OCI-M2 (cell line): ENCODE measurements at regions not wholly inside any gene's neighbourhood (a gene's known extent, or its start where the extent isn't known, plus 50 kb on each side); places are given as distances from the start of the nearest gene placed in this dataset.
A peak's percentile ranks its signal among the peaks of the same experiment; 100 is the strongest.

Experiments
- DNase-seq: peaks from one replicate; lab custom pipeline; 2025; ENCODE audit not compliant: unreplicated experiment; lab: John Stamatoyannopoulos, UW

- no peak for DNase-seq
These were observed 109.5 kb upstream of the RAP1B start for GRCh38 chr12:68501226-68501625.

GRCh38 chr12:68505970-68506369, 104.7 kb upstream of the RAP1B start:
- no peak for DNase-seq

- DNase-seq = no peak
These were observed 104.1 kb upstream of the RAP1B start for GRCh38 chr12:68506619-68507018.

GRCh38 chr12:68507657-68508056, 103.0 kb upstream of the RAP1B start:
- DNase-seq = no peak

- no peak for DNase-seq
These were observed 102.1 kb upstream of the RAP1B start for GRCh38 chr12:68508576-68508975.

- DNase-seq = no peak
These were observed 101.5 kb upstream of the RAP1B start for GRCh38 chr12:68509242-68509641.

- no peak for DNase-seq
These were observed 100.3 kb upstream of the RAP1B start for GRCh38 chr12:68510397-68510796.

- no peak for DNase-seq
These were observed 95.8 kb upstream of the RAP1B start for GRCh38 chr12:68514807-68515411.

GRCh38 chr12:68515793-68516192, 94.9 kb upstream of the RAP1B start:
- DNase-seq = no peak

GRCh38 chr12:68521321-68521839, 89.3 kb upstream of the RAP1B start:
- no peak for DNase-seq

- DNase-seq = no peak
These were observed 88.7 kb upstream of the RAP1B start for GRCh38 chr12:68521848-68522502.

- no peak for DNase-seq
These were observed 81.2 kb upstream of the RAP1B start for GRCh38 chr12:68529466-68529865.

GRCh38 chr12:68529869-68530268, 80.8 kb upstream of the RAP1B start:
- DNase-seq = no peak

GRCh38 chr12:68530299-68530698, 80.4 kb upstream of the RAP1B start:
- no peak for DNase-seq

- no peak for DNase-seq
These were observed 79.7 kb upstream of the RAP1B start for GRCh38 chr12:68530965-68531364.

GRCh38 chr12:68532204-68532886, 78.4 kb upstream of the RAP1B start:
- no peak for DNase-seq

GRCh38 chr12:68532887-68533248, 77.8 kb upstream of the RAP1B start:
- DNase-seq = no peak

GRCh38 chr12:68534108-68534507, 76.6 kb upstream of the RAP1B start:
- DNase-seq = no peak

- DNase-seq = no peak
These were observed 73.7 kb upstream of the RAP1B start for GRCh38 chr12:68536885-68537485.

GRCh38 chr12:68537571-68537970, 73.1 kb upstream of the RAP1B start:
- no peak for DNase-seq

- peak; percentile 48 for DNase-seq
These were observed 71.7 kb upstream of the RAP1B start for GRCh38 chr12:68538726-68539614.
